ENCODE measurements at regions not wholly inside any gene's neighbourhood (a gene's known extent, or its start where the extent isn't known, plus 50 kb on each side); places are given as distances from the start of the nearest gene placed in this dataset.

- no peak overlapping the region for H3K4me3 Mint-ChIP-seq
- ATAC-seq (replicated peaks), result no peak
- H3K27me3 Mint-ChIP-seq, result peaks cover 48% of the 10 kb centered on the region
- no peak overlapping the region for H3K27ac Mint-ChIP-seq
- H3K4me1 Mint-ChIP-seq, result no peaks in the 10 kb centered on the region
- H3K9me3 Mint-ChIP-seq, result no peaks in the 10 kb centered on the region
- H3K36me3 Mint-ChIP-seq (ENCODE audit: low read depth), result no peaks in the 10 kb centered on the region
Observed at GRCh38 chr10:118465300-118465874, 123.3 kb upstream of the FAM204A start.

- Mint-ChIP-seq H3K27me3 (peaks cover 44% of the 10 kb centered on the region), H3K36me3 (ENCODE audit: low read depth) (no peaks in the 10 kb centered on the region), H3K9me3 (no peaks in the 10 kb centered on the region), H3K4me3 (no peak overlapping the region), H3K27ac (no peak overlapping the region), H3K4me1 (no peaks in the 10 kb centered on the region)
- no peak for ATAC-seq (replicated peaks)
Observed at GRCh38 chr10:118463740-118464139, 121.6 kb upstream of the FAM204A start.

- H3K9me3 Mint-ChIP-seq, result no peaks in the 10 kb centered on the region
- H3K27me3 Mint-ChIP-seq, result peaks cover 41% of the 10 kb centered on the region
- H3K27ac Mint-ChIP-seq, result no peak overlapping the region
- no peaks in the 10 kb centered on the region for H3K36me3 Mint-ChIP-seq (ENCODE audit: low read depth)
- H3K4me3 Mint-ChIP-seq, result no peak overlapping the region
- no peak for ATAC-seq (replicated peaks)
- H3K4me1 Mint-ChIP-seq, result no peaks in the 10 kb centered on the region
Observed at GRCh38 chr10:118462401-118462800, 120.3 kb upstream of the FAM204A start.

- Mint-ChIP-seq H3K4me1 (no peaks in the 10 kb centered on the region), H3K27me3 (peaks cover 46% of the 10 kb centered on the region), H3K4me3 (peak overlapping the region; percentile 40), H3K9me3 (no peaks in the 10 kb centered on the region), H3K27ac (no peak overlapping the region), H3K36me3 (ENCODE audit: low read depth) (no peaks in the 10 kb centered on the region)
- ATAC-seq (replicated peaks), result peak; percentile 72
Observed at GRCh38 chr10:118459642-118460193, 117.6 kb upstream of the FAM204A start.

- no peaks in the 10 kb centered on the region for H3K36me3 Mint-ChIP-seq (ENCODE audit: low read depth)
- H3K4me1 Mint-ChIP-seq, result no peaks in the 10 kb centered on the region
- peaks cover 41% of the 10 kb centered on the region for H3K27me3 Mint-ChIP-seq
- H3K9me3 Mint-ChIP-seq, result no peaks in the 10 kb centered on the region
- ATAC-seq (replicated peaks), result no peak
- no peak overlapping the region for H3K27ac Mint-ChIP-seq
- peak overlapping the region; percentile 40 for H3K4me3 Mint-ChIP-seq
Observed at GRCh38 chr10:118458957-118459641, 117.0 kb upstream of the FAM204A start.

- Mint-ChIP-seq H3K36me3 (ENCODE audit: low read depth) (no peaks in the 10 kb centered on the region), H3K4me1 (no peaks in the 10 kb centered on the region), H3K27ac (no peak overlapping the region), H3K9me3 (no peaks in the 10 kb centered on the region), H3K27me3 (peaks cover 33% of the 10 kb centered on the region), H3K4me3 (no peak overlapping the region)
- ATAC-seq (replicated peaks), result no peak
Observed at GRCh38 chr10:118457824-118458428, 115.8 kb upstream of the FAM204A start.

GRCh38 chr10:118455181-118455695 lies 113.1 kb upstream of the FAM204A start:
- Mint-ChIP-seq H3K27me3 (peaks cover 39% of the 10 kb centered on the region), H3K4me3 (no peak overlapping the region), H3K27ac (no peak overlapping the region), H3K4me1 (no peaks in the 10 kb centered on the region), H3K36me3 (ENCODE audit: low read depth) (no peaks in the 10 kb centered on the region), H3K9me3 (peaks cover 8% of the 10 kb centered on the region)
- no peak for ATAC-seq (replicated peaks)

- no peak for ATAC-seq (replicated peaks)
- Mint-ChIP-seq H3K36me3 (ENCODE audit: low read depth) (no peaks in the 10 kb centered on the region), H3K4me3 (no peak overlapping the region), H3K27me3 (peaks cover 37% of the 10 kb centered on the region), H3K4me1 (no peaks in the 10 kb centered on the region), H3K9me3 (peaks cover 8% of the 10 kb centered on the region), H3K27ac (no peak overlapping the region)
Observed at GRCh38 chr10:118454211-118454610, 112.1 kb upstream of the FAM204A start.

GRCh38 chr10:118452098-118452497 lies 110.0 kb upstream of the FAM204A start:
- no peak for ATAC-seq (replicated peaks)
- H3K27ac Mint-ChIP-seq, result no peak overlapping the region
- H3K4me3 Mint-ChIP-seq, result no peak overlapping the region
- no peaks in the 10 kb centered on the region for H3K36me3 Mint-ChIP-seq (ENCODE audit: low read depth)
- H3K4me1 Mint-ChIP-seq, result no peaks in the 10 kb centered on the region
- H3K9me3 Mint-ChIP-seq, result peaks cover 8% of the 10 kb centered on the region
- H3K27me3 Mint-ChIP-seq, result peaks cover 36% of the 10 kb centered on the region

- Mint-ChIP-seq H3K27me3 (peaks cover 24% of the 10 kb centered on the region), H3K4me3 (no peak overlapping the region), H3K4me1 (no peaks in the 10 kb centered on the region), H3K27ac (no peak overlapping the region), H3K36me3 (ENCODE audit: low read depth) (no peaks in the 10 kb centered on the region), H3K9me3 (peaks cover 8% of the 10 kb centered on the region)
- ATAC-seq (replicated peaks), result no peak
Observed at GRCh38 chr10:118449521-118449920, 107.4 kb upstream of the FAM204A start.

GRCh38 chr10:118448744-118449143 lies 106.6 kb upstream of the FAM204A start:
- Mint-ChIP-seq H3K36me3 (ENCODE audit: low read depth) (no peaks in the 10 kb centered on the region), H3K27ac (no peak overlapping the region), H3K9me3 (peaks cover 8% of the 10 kb centered on the region), H3K27me3 (peaks cover 24% of the 10 kb centered on the region), H3K4me1 (no peaks in the 10 kb centered on the region), H3K4me3 (no peak overlapping the region)
- no peak for ATAC-seq (replicated peaks)

- Mint-ChIP-seq H3K27ac (no peak overlapping the region), H3K4me3 (no peak overlapping the region), H3K4me1 (no peaks in the 10 kb centered on the region), H3K36me3 (ENCODE audit: low read depth) (no peaks in the 10 kb centered on the region), H3K27me3 (peaks cover 25% of the 10 kb centered on the region), H3K9me3 (peaks cover 8% of the 10 kb centered on the region)
- ATAC-seq (replicated peaks), result no peak
Observed at GRCh38 chr10:118447478-118448270, 105.5 kb upstream of the FAM204A start.

- Mint-ChIP-seq H3K4me3 (no peak overlapping the region), H3K27me3 (peaks cover 21% of the 10 kb centered on the region), H3K4me1 (no peaks in the 10 kb centered on the region), H3K27ac (no peak overlapping the region), H3K9me3 (no peaks in the 10 kb centered on the region), H3K36me3 (ENCODE audit: low read depth) (no peaks in the 10 kb centered on the region)
- no peak for ATAC-seq (replicated peaks)
Observed at GRCh38 chr10:118445535-118445934, 103.4 kb upstream of the FAM204A start.

- Mint-ChIP-seq H3K27ac (no peak overlapping the region), H3K4me1 (no peaks in the 10 kb centered on the region), H3K9me3 (no peaks in the 10 kb centered on the region), H3K4me3 (no peak overlapping the region), H3K36me3 (ENCODE audit: low read depth) (no peaks in the 10 kb centered on the region), H3K27me3 (peaks cover 28% of the 10 kb centered on the region)
- ATAC-seq (replicated peaks), result no peak
Observed at GRCh38 chr10:118444069-118444468, 101.9 kb upstream of the FAM204A start.
